Muscle layer of duodenum (tissue), 2 donors: ENCODE measurements at regions not wholly inside any gene's neighbourhood (a gene's known extent, or its start where the extent isn't known, plus 50 kb on each side); places are given as distances from the start of the nearest gene placed in this dataset.
"Not testable (repeated sequence)": the region's sequence is repeated elsewhere in the genome, so short reads cannot be mapped to it uniquely, and the experiment has no call there.

Source experiments
- H3K27ac ChIP-seq: one replicate; pipeline ENCODE4 v1.7.0; 2013; ENCODE audit warnings: mild to moderate bottlenecking, low read length
- H3K27me3 ChIP-seq: one replicate; pipeline ENCODE4 v1.7.0; 2013; ENCODE audit warnings: low read depth, mild to moderate bottlenecking, control low read depth, low read length
- H3K36me3 ChIP-seq, 2 donors: one replicate each; pipeline ENCODE4 v1.7.0; 2013; ENCODE audit warnings: low read length in 2 of 2, control low read depth in 1 of 2, mild to moderate bottlenecking in 1 of 2; ENCODE audit not compliant: insufficient read depth in 2 of 2, control insufficient read depth in 1 of 2
- H3K4me1 ChIP-seq, 2 donors: one replicate each; pipeline ENCODE4 v1.7.0; 2013; ENCODE audit warnings: low read length in 2 of 2, mild to moderate bottlenecking in 2 of 2, control low read depth in 1 of 2, moderate library complexity in 1 of 2; ENCODE audit not compliant: insufficient read depth in 2 of 2, control insufficient read depth in 1 of 2
- H3K4me3 ChIP-seq, 2 donors: one replicate each; pipeline ENCODE4 v1.7.0; 2013; ENCODE audit warnings: low read length in 2 of 2, low read depth in 1 of 2, mild to moderate bottlenecking in 1 of 2
- H3K9me3 ChIP-seq, 2 donors: one replicate each; pipeline ENCODE4 v1.7.0; 2013; ENCODE audit warnings: low read length in 2 of 2, control low read depth in 1 of 2, mild to moderate bottlenecking in 1 of 2; ENCODE audit not compliant: control insufficient read depth in 1 of 2
- donor health status: healthy.

DNA sequence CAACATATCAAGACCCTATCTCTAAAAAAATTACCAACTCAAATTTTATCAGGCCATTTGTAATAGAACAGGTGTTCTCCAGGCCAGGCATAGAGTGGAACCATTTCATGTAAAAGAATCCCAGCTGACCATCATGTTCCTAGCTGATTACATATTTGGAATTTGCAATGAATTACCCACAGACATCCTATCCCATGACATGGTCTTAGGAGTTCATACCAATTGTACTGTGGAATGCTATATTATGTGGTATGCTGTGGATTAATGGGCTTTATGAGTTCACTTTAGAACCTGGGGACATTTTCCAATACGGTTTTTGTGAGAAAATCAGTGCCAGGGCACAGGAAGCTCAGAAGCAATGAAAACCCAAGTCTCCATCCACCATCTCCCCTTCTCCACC, 110.3 kb downstream of the ZNF281 start:
- no peaks in the 10 kb centered on the region for H3K36me3 ChIP-seq
- no peak overlapping the region for H3K27ac ChIP-seq
- H3K9me3 ChIP-seq = no peaks in the 10 kb centered on the region
- H3K4me3 ChIP-seq = no peak overlapping the region
- H3K27me3 ChIP-seq = no peaks in the 10 kb centered on the region
- peaks cover 0 to 16% of the 10 kb centered on the region in 2 donors for H3K4me1 ChIP-seq

DNA sequence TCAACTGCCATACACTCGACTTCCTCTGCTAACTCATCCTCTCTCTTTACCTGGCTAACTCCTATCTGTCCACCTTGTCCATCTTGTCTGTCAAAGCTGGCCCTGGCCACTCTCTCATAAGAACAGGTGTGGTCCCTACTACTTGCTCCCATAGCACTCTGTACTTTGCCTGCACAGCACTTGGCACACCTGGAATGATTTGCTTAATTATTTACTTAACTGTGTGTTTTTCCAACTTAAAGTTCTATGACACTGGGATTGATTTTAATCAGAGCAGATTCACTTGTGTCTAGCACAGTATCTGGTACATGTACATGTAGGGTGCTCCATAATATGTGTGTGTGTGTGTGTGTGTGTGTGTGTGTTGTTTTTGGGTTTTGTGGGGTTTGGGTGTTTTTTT, 111.6 kb downstream of the ZNF281 start:
- Histone ChIP-seq H3K36me3 (no peaks in the 10 kb centered on the region), H3K27me3 (no peaks in the 10 kb centered on the region), H3K9me3 (no peaks in the 10 kb centered on the region), H3K27ac (no peak overlapping the region), H3K4me3 (no peak overlapping the region), H3K4me1 (peaks cover 0 to 8% of the 10 kb centered on the region in 2 donors)

DNA sequence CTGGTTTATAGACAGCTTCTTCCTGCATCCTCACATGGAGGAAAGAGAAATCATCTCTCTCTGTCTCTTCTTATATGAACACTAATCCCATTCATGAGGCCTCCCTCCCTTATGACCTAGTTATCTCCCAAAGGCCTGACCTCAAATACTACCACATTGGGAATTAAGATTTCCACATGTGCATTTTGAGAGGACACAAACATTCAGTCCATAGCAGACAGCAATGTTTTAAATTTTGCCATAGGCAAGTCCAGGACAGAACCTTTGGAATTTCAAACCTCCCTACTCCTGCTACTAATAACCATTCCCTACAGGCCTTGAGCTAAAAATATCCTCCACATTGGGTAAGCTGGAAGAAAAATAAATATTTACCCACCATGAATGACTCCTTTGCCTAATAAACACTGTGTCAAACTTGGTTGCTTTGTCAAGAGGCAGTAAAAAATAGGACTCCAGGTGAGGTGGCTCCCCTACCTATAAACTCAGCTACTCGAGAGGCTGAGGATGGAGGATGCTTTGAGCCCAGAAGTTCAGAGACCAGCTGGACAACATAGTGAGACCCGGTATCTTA, 113.7 kb downstream of the ZNF281 start:
- Histone ChIP-seq H3K4me3 (no peak overlapping the region), H3K27me3 (no peaks in the 10 kb centered on the region), H3K36me3 (no peaks in the 10 kb centered on the region), H3K4me1 (peaks cover 0 to 1% of the 10 kb centered on the region in 2 donors), H3K9me3 (no peaks in the 10 kb centered on the region), H3K27ac (no peak overlapping the region)

DNA sequence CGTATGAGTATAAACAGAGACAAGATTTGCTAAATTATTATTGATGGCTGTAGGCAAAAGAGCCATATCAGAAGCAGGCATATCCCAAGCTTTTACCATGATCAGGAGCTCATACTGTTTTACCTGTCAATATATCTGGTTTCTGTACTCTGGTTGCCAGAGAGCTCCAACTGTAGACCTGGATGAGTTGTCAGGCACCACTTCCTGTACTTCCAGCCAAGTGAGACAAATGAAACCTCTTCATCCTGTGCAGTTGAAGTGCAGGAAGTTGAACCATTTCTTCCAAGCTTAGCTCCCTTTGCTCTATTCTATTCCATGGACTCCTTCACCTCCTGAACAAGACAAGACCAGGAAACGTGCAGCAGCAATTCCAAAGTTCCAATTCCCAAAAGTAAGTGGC, 115.6 kb downstream of the ZNF281 start:
- H3K4me1 ChIP-seq = no peaks in the 10 kb centered on the region
- no peak overlapping the region for H3K27ac ChIP-seq
- H3K4me3 ChIP-seq = no peak overlapping the region
- H3K36me3 ChIP-seq = no peaks in the 10 kb centered on the region
- no peaks in the 10 kb centered on the region for H3K27me3 ChIP-seq
- no peaks in the 10 kb centered on the region for H3K9me3 ChIP-seq

DNA sequence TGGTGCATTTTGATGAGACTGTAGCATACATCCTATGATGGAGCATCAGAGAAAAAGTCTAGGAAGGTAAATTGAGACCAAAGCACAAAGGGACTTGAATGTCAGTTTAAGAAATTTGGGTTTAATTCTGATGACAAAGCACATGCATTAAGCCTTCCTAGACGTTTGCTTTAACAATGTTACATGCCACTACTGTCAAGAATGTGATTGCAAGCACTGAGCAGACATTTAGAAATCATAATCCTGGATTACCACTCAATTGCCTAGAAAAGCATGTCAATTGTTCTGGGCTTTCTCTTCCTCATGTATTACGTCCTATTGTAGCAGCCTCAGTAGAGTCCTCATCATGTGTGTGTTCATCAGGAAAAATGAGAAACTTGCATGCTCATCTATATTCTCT, 117.1 kb downstream of the ZNF281 start:
- no peaks in the 10 kb centered on the region for H3K27me3 ChIP-seq
- no peak overlapping the region for H3K4me3 ChIP-seq
- no peaks in the 10 kb centered on the region for H3K36me3 ChIP-seq
- H3K4me1 ChIP-seq = no peaks in the 10 kb centered on the region
- no peaks in the 10 kb centered on the region for H3K9me3 ChIP-seq
- H3K27ac ChIP-seq = no peak overlapping the region

DNA sequence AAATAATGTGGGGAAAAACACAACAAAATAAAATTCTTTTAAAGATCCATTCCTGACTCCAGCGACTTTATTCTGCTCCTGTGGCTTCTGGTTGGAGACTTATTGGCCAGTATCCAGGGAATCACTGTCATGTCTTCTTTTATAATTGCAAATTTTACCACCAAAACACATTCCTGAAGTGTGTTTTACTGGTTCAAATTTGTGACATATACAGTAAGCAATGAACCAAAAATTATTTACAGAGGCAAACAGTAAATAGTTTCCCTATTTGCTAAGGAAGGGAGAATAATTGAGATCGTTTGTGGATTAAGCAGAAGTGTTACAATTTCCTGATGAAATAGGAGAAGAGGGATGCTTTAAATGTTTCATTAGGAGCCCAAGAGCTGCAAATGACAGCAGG, 118.7 kb downstream of the ZNF281 start:
- Histone ChIP-seq H3K36me3 (no peaks in the 10 kb centered on the region), H3K4me3 (no peak overlapping the region), H3K27me3 (no peaks in the 10 kb centered on the region), H3K27ac (no peak overlapping the region), H3K4me1 (no peaks in the 10 kb centered on the region), H3K9me3 (no peaks in the 10 kb centered on the region)

DNA sequence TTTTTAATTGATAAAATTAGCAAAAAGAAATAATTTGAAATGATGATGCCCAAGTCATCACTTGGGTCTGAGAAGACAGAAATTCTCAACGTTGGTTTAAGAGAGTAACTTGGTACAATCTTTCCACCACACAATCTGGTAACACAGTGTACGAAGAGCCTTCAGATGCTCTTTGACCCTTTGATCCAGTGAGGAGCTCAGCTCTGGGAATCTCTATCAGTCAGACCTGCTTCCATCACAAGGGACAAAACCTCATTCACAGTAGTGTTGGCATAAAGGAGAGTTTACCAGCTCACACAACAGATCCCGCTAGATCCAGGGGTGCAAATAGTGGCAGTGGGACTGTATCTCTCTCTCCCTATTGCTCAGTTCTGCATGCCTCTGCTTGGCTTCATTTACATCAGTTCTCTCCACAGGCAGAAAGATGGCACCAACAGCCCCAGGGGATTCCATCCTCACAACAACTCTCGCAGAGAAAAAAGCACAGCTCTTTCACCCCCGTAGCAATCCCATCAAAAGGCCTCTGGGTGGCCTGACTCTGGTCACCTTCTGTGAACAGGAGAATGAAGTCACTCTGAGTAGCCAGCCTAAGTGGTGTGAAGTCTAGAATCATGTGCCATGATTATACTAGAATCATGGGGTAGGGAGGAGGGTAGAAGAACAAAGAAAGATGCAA, 119.7 kb downstream of the ZNF281 start:
- Histone ChIP-seq H3K4me3 (no peak overlapping the region), H3K9me3 (no peaks in the 10 kb centered on the region), H3K27ac (no peak overlapping the region), H3K27me3 (no peaks in the 10 kb centered on the region), H3K4me1 (no peaks in the 10 kb centered on the region), H3K36me3 (no peaks in the 10 kb centered on the region)

DNA sequence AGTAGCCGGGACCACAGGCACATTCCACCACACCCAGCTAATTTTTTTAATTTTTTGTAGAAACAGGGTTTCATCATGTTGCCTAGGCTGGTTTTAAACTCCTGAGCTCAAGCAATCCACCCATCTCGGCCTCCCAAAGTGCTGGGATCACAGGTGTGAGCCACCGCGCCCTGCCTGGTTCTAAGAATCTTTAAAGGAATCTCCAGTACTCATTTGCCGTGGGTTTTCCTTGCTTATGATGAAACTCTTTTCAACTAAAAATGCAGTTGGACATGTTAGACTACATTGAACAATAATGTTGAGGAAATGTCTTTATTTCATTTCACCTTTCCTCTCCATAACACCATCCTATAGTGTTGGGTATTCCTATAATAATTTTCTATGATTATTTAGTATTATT, 121.6 kb downstream of the ZNF281 start:
- H3K36me3 ChIP-seq = no peaks in the 10 kb centered on the region
- H3K4me1 ChIP-seq = no peaks in the 10 kb centered on the region
- H3K9me3 ChIP-seq = no peaks in the 10 kb centered on the region
- H3K27ac ChIP-seq = no peak overlapping the region
- no peak overlapping the region for H3K4me3 ChIP-seq
- H3K27me3 ChIP-seq = no peaks in the 10 kb centered on the region

DNA sequence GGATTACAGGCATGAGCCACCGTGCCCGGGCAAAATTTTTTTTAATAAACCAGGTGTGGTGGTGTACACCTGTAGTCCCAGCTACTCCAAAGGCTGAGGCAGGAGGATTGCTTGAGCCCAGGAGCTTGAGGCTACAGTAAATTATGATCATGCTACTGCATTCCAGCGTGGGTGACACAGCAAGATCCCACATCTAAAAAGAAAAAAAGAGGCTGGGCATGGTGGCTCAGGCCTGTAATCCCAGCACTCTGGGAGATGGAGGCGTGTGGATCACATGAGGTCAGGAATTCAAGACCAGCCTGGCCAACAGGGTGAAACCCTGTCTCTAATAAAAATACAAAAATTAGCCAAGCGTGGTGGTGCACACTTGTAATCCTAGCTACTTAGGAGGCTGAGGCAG, 125.6 kb downstream of the ZNF281 start:
- not testable (repeated sequence) for H3K36me3 ChIP-seq, H3K27me3 ChIP-seq, H3K4me1 ChIP-seq, H3K9me3 ChIP-seq, H3K4me3 ChIP-seq, H3K27ac ChIP-seq

DNA sequence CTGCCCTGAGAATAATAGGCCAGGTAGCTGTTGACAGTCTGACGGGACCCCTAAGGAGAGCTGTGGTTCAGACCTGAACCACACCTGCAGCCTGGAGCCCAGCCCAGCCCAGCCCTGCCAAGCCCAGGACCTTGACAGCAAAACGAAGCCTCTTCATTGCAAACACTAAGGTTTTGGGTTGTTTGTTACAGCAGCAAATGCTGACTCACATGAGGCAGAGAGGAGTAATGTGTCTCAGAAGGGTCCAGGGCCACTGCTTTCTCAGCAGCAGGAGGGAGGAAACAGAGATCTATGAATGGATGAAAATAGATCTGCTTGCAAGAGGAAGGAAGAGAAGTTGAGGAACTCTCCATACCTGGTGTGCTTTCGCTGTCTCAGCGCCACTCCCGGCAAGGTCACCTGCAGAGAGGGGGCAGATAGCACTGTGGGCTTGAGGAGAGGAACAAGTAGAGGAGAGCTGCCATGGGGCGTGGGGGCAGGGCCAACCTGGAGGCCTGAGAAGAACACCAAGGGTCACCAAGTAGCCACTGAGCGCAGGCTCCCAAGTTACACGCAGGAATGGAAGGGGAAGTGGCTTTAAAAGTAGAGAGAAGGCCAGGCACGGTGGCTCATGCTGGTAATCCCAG, 127.2 kb downstream of the ZNF281 start:
- no peak overlapping the region for H3K27ac ChIP-seq
- no peaks in the 10 kb centered on the region for H3K9me3 ChIP-seq
- no peaks in the 10 kb centered on the region for H3K27me3 ChIP-seq
- H3K4me3 ChIP-seq = no peak overlapping the region
- no peaks in the 10 kb centered on the region for H3K36me3 ChIP-seq
- no peaks in the 10 kb centered on the region for H3K4me1 ChIP-seq

DNA sequence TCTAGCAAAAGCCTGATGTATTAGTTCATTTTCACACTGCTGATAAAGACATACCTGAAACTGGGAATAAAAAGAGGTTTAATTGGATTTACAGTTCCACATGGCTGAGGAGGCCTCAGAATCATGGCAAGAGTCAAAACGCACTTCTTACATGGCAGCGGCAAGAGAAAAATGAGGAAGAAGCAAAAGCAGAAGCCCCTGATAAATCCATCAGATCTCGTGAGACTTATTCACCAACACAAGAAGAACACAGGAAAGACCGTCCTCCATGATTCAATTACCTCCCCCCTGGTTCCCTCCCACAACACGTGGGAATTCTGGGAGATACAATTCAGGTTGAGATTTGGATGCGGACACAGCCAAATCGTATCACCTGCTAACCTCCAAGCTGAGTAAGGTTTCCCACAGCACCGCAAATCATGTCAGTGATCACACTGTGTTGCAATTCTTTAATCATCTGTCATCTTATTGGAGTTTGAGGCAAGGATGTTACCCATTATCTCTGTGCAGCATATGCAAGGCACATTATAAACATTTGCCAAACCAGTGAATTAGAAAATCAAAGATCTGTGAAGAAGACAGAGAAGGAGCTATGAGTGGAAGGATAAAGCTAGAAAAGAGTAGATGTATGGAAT, 128.5 kb downstream of the ZNF281 start:
- Histone ChIP-seq H3K4me3 (no peak overlapping the region), H3K27ac (no peak overlapping the region), H3K4me1 (no peaks in the 10 kb centered on the region), H3K9me3 (no peaks in the 10 kb centered on the region), H3K27me3 (no peaks in the 10 kb centered on the region), H3K36me3 (no peaks in the 10 kb centered on the region)
